Cardiac fibroblast (primary cell): ENCODE measurements at regions not wholly inside any gene's neighbourhood (a gene's known extent, or its start where the extent isn't known, plus 50 kb on each side); places are given as distances from the start of the nearest gene placed in this dataset.
A peak's percentile ranks its signal among the peaks of the same experiment; 100 is the strongest.

Experiments
- DNase-seq, 2 donors: peaks; one replicate each; pipeline versions ENCODE4 v3.0.0 to v3.0.0-alpha.2; 2010; ENCODE audit warnings: low read depth in 2 of 2
- H3K4me3 ChIP-seq, 2 donors: replicated peaks in 1 of 2; 1 replicate in 1 of 2; 2 replicates in 1 of 2; pipeline ENCODE4 v1.5.1; 2011; ENCODE audit warnings: low read depth in 2 of 2, low read length in 2 of 2, mild to moderate bottlenecking in 2 of 2, moderate library complexity in 1 of 2
- TF ChIP-seq, protein P1 (sequence below): IDR thresholded peaks from one replicate; pipeline ENCODE4 v1.5.1; 2011; ENCODE audit warnings: low read depth, mild to moderate bottlenecking, low read length, inconsistent platforms

DNA sequence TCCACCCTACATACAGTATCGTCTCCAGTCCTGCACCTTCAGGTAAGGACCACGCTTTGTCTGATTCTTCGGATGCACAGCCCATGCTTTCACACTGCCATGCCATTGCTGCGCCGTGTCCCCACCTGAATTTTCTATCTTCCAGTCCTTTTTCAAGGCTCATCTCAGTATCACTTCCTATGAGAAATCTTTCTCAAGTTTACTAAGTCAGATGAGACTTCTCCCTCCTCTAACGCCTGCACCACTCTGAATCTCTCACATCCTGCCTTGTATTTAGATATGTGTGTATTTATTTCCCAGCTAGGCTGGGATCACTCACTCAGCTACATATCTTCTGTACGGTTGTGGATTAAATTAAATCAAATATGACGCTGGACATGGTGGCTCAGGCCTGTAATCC is 116.8 kb downstream of the SMIM20 start:
- TF ChIP-seq, protein P1, sequence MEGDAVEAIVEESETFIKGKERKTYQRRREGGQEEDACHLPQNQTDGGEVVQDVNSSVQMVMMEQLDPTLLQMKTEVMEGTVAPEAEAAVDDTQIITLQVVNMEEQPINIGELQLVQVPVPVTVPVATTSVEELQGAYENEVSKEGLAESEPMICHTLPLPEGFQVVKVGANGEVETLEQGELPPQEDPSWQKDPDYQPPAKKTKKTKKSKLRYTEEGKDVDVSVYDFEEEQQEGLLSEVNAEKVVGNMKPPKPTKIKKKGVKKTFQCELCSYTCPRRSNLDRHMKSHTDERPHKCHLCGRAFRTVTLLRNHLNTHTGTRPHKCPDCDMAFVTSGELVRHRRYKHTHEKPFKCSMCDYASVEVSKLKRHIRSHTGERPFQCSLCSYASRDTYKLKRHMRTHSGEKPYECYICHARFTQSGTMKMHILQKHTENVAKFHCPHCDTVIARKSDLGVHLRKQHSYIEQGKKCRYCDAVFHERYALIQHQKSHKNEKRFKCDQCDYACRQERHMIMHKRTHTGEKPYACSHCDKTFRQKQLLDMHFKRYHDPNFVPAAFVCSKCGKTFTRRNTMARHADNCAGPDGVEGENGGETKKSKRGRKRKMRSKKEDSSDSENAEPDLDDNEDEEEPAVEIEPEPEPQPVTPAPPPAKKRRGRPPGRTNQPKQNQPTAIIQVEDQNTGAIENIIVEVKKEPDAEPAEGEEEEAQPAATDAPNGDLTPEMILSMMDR = no peak

DNA sequence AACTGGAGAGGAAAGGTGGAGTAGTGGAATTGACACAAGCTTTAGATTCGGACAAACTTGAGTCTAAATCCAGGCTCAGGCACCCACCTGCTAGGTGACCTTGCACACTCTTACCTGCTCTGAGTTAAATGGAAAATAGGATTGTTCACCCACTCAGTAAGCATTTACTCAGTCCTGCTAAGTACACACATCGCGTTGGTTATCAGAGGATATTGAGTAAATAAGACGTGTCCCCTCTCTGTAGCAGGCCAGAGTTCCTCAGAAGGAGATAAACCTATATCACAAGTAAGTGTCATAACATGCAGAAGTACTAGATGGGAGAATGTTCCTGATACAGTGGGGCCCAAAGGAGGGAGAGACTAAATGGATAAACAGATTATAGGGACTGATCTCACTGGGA is 117.7 kb downstream of the SMIM20 start:
- no peak for DNase-seq
- H3K4me3 ChIP-seq = no peak overlapping the region
- TF ChIP-seq, protein P1 = no peak

More for the DNA sequence above, 116.8 kb downstream of the SMIM20 start:
- H3K4me3 ChIP-seq = no peak overlapping the region
- DNase-seq = no peak

DNA sequence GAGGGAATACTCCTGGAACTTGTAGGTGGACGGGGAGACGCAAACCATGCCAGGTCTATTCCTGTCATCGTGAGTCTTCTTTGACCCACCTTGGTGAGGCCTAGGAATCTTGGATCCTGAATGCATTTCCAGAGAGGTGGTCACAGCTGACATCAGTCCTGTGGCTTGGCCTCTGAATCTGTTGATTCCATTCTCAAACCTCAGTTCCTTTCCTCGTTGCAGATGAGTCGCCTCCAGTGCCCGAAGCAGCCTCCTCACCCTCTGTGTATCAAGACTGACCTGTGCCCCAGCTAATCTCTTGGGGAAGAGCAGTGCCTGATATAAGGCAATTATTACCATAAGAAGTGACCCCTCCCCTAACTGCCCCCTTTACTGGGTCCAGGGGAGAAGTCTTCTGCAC is 118.1 kb downstream of the SMIM20 start:
- no peak overlapping the region for H3K4me3 ChIP-seq
- peak in 1 of 2 donors; percentile 67 for DNase-seq
- TF ChIP-seq, protein P1 = no peak

DNA sequence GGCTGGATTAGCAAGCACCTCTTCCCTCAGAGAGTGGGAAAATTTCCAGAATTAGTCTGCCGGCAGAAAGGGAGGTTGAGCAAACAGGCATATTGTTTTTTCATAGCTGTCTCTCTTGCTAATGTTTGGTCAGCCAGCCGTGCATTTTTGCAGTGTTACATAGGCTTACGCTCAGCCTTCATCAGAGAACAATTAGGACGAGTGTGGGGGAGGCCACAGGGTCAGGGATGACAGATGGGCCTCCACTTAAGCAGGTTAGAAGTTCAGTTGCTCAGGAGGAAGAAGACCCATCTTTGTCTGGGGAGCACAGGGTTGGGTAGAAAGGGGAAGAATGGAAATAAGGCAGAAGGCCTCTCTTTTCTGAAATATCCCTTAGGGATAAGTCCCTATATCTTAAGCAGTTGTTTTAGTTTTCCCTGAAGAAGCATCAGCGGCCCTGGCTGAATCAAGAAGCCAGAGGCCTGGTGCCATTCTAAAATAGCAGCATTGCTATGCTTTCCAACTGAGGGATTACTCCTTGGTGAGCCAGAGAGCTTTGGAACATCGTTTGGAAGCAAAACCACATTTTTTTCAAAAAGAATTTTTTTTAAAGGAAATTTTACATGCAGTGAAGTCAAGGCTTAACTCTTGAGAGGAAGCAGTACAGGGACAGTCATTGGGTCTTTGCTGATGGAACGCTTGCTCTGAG is 118.8 kb downstream of the SMIM20 start:
- no peak overlapping the region for H3K4me3 ChIP-seq
- TF ChIP-seq, protein P1 = no peak
- peak; percentile 88 to 93 for DNase-seq

DNA sequence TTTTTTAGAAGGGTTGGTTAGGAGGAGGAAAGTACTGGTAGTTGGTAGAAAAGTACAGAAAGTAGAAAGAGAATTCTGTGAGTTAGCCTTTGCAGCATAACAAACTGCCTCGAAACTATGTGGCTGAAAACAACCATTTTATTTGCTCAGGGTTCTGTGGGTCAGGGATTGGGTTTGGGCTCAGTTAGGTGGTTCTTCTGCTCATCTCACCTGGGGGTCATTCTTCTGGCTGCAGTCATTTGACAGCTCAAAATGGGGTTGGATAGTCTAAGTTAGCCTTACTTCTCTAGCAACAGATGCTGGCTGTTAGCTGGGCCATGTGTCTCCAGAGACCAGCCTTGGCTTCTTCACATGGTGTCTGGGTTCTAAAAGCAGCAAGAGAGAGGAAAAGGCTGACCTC is 119.4 kb downstream of the SMIM20 start:
- TF ChIP-seq, protein P1 = no peak
- no peak for DNase-seq
- H3K4me3 ChIP-seq = no peak overlapping the region

DNA sequence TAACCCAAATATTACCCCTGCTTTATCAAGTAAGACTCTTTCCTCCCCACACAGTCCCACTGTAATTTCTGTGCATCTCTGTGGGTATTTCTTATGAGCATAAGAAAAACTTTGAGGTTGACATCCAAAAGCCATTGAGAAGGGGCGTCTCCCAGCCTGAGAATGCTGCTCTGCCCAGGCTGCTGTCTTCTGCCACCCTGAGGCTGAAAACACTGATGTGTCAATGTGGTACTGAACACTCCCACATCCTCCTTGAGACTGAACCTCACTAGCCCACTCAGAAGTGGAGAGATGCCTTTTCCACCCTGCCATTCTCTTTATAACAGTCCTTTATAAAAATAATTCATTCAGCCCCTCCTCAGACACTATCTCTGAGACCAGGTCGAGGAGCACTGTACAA is 120.8 kb downstream of the SMIM20 start:
- TF ChIP-seq, protein P1 = no peak
- no peak overlapping the region for H3K4me3 ChIP-seq
- DNase-seq = no peak

DNA sequence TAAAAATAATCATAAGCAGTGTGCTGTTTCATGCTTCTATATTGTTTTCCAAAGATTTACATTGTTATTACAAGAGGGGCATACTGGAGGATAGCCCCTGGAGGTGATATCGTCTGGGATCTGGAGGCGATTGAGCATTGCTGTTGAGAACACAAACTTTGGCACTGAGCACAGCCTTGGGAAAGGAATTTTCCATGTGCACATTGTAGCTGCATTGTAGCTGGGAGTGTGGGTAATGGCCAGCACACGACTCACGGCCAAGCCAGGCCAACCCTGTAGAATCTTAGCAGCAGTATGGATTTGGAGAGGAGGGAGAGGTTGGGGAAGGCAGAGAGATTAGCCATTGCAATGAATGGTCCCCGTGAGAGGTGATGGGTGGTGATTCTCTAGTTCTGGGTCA is 121.9 kb downstream of the SMIM20 start:
- no peak overlapping the region for H3K4me3 ChIP-seq
- DNase-seq = no peak
- TF ChIP-seq, protein P1 = no peak
